ENCODE measurements at regions not wholly inside any gene's neighbourhood (a gene's known extent, or its start where the extent isn't known, plus 50 kb on each side); places are given as distances from the start of the nearest gene placed in this dataset.

GRCh38 chr4:29722253-29722652 lies 997.9 kb upstream of the PCDH7 start:
- TF ChIP-seq CTCF (optimal IDR thresholded peaks at IDR 0.05 in 1 of 3, IDR thresholded peaks at IDR 0.05 in 1 of 3, conservative IDR thresholded peaks at IDR 0.05 in 1 of 3; ENCODE audit: extremely low read depth in 1 of 3, insufficient read depth in 2 of 3, low read length in 3 of 3): no peak
- no peak for TF ChIP-seq EZH2 (IDR thresholded peaks at IDR 0.05; ENCODE audit: low read length)

All from keratinocyte (primary cell).